ENCODE measurements at regions not wholly inside any gene's neighbourhood (a gene's known extent, or its start where the extent isn't known, plus 50 kb on each side); places are given as distances from the start of the nearest gene placed in this dataset.
A peak's percentile ranks its signal among the peaks of the same experiment; 100 is the strongest.
"Not testable (repeated sequence)": the region's sequence is repeated elsewhere in the genome, so short reads cannot be mapped to it uniquely, and the experiment has no call there.

- no peak overlapping the region for H3K27ac Mint-ChIP-seq
- no peak overlapping the region for H3K4me3 Mint-ChIP-seq
- no peaks in the 10 kb centered on the region for H3K27me3 Mint-ChIP-seq
- no peaks in the 10 kb centered on the region for H3K36me3 Mint-ChIP-seq
- DNase-seq (no peak), ATAC-seq (ENCODE audit: low read depth in 2 of 2) (no peak)
- peaks cover 4 to 11% (median 10%) of the 10 kb centered on the region in 3 donors for H3K4me1 Mint-ChIP-seq
- no peaks in the 10 kb centered on the region for H3K9me3 Mint-ChIP-seq
Measured at GRCh38 chr13:23965346-23965745, 68.0 kb upstream of the C1QTNF9B start.

GRCh38 chr13:23966221-23966690 is 69.0 kb upstream of the C1QTNF9B start:
- H3K4me1 Mint-ChIP-seq: peaks cover 4 to 11% (median 10%) of the 10 kb centered on the region in 3 donors
- ATAC-seq (ENCODE audit: low read depth in 2 of 2) (no peak), DNase-seq (no peak)
- peak overlapping the region in 1 of 8 donors; percentile 35 for H3K4me3 Mint-ChIP-seq
- no peaks in the 10 kb centered on the region for H3K36me3 Mint-ChIP-seq
- no peaks in the 10 kb centered on the region for H3K9me3 Mint-ChIP-seq
- peak overlapping the region in 2 of 6 donors; percentile 35 to 36 for H3K27ac Mint-ChIP-seq
- peaks cover 0 to 4% (median 0%) of the 10 kb centered on the region in 3 donors for H3K27me3 Mint-ChIP-seq

DNA sequence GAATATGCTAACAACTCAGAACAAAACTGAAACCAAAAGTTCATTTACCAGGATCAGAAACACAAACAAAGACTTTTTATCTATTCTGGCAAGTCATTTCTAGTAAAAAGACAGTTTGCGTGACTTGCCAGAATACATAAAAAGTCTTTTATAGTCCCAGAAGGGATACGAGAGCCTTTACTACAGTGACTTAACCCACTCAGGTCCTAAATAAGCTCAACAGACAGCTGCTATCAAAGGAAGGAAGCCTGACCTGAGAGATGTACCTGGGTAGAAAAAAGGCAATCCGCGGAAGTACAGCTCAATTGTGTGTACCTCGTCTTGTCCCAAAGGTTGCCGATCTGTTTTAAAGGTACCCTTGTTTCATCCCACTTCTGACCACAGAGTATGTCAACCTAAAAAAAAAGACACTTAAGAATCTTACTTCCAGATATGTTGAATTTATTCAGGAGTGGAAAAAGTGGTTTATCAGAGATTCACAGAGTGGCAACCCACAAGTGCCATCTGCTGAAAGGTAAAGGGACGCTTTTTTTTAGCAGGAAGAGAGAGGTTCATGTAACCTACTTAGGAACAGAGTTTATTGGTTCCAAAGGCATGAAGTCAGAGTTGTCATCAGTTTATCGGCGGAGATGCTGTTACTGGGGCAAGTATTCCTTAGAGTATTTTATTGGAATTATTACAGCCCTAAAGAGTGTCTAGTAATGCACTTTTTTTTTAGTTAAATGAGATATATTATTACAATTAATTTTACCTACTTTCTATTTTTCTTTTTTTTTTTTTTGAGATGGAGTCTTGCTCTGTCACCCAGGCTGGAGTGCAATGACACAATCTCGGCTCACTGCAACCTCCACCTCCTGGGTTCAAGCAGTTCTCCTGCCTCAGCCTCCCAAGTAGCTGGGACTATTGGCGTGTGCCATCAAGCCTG is 69.7 kb upstream of the C1QTNF9B start:
- Mint-ChIP-seq H3K27me3 (peaks cover 0 to 5% (median 0%) of the 10 kb centered on the region in 3 donors), H3K4me3 (peak overlapping the region in 3 of 8 donors; percentile 30 to 38 (median 35)), H3K36me3 (no peaks in the 10 kb centered on the region), H3K27ac (peak overlapping the region in 3 of 6 donors; percentile 19 to 36 (median 34)), H3K4me1 (peaks cover 4 to 11% (median 10%) of the 10 kb centered on the region in 3 donors), H3K9me3 (no peaks in the 10 kb centered on the region)
- DNase-seq (no peak), ATAC-seq (ENCODE audit: low read depth in 2 of 2) (no peak)

- not testable (repeated sequence) for H3K9me3 Mint-ChIP-seq; H3K27ac Mint-ChIP-seq; H3K36me3 Mint-ChIP-seq; DNase-seq; ATAC-seq (ENCODE audit: low read depth in 2 of 2); H3K4me3 Mint-ChIP-seq; H3K27me3 Mint-ChIP-seq
- peaks cover 4 to 11% (median 10%) of the 10 kb centered on the region in 3 donors for H3K4me1 Mint-ChIP-seq
Measured at GRCh38 chr13:23967792-23968191, 70.5 kb upstream of the C1QTNF9B start.

DNA sequence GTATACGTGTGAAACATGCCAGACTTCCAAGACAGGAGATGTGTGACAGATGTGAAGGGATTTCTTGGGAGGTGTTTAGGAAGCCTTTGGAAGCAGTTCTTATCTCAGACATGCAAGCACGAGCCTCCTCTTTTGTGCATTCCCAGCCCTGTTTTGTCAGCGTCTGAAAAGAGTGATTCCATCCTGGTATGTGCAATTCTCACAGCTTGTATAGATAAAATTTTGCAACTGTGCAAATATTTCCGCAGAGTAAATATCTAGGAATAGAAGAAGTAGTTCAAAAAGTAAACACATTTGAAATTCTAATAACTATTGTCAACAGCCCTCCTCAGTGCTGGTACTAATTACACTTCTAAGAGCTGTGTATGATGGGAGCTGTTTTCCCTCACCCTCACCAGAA is 72.3 kb upstream of the C1QTNF9B start:
- Mint-ChIP-seq H3K36me3 (no peaks in the 10 kb centered on the region), H3K27ac (no peak overlapping the region), H3K4me3 (no peak overlapping the region), H3K4me1 (peaks cover 4 to 11% (median 10%) of the 10 kb centered on the region in 3 donors), H3K9me3 (peaks cover 0 to 7% (median 0%) of the 10 kb centered on the region in 7 donors), H3K27me3 (peaks cover 0 to 5% (median 0%) of the 10 kb centered on the region in 3 donors)
- DNase-seq: no peak
- ATAC-seq (ENCODE audit: low read depth in 2 of 2): no peak

DNA sequence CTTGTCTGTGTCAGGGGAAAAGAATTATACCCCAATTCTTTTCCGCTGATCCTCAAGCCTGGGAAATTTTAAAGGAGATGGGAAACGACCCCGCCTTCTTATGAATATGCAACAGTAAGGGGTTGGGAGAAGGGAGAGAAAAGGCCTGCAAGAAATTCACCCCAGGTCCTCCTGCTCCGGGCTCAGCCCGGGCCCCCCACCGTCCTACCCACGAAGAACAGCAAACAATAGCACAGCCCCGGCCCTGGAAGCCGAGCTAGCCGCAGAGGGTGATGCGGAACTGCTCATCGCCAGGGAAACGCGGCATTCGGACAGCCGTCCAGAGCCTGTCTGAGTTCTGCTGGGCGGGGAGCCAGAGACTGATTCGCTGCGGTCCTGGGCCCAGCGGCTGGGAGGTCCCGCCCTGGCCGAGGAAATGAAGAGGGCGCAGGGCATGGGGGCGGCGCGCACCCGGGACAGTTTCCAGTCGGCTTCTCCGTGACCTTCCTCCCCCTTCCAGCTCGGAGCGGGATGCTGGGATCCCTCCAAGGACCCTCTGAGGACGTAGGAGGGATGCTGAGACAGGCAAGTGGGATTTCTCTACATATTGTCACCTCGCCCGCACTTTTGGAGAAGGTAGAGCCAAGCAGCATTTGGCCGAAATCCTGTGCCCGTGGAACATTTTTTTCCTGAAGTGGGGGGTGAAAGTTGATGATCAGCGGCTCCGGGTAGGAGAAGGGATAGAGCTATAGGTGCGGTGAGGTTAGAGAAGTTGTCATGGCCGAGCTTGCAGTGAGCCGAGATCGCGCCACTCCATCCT is 82.3 kb upstream of the C1QTNF9B start:
- H3K36me3 Mint-ChIP-seq: no peaks in the 10 kb centered on the region
- H3K4me3 Mint-ChIP-seq: peak overlapping the region; percentile 68 to 92 (median 88)
- peak; percentile 6 for DNase-seq
- peaks cover 0 to 3% (median 0%) of the 10 kb centered on the region in 7 donors for H3K9me3 Mint-ChIP-seq
- peak overlapping the region; percentile 39 to 97 (median 82) for H3K27ac Mint-ChIP-seq
- peaks cover 38 to 49% (median 42%) of the 10 kb centered on the region in 3 donors for H3K27me3 Mint-ChIP-seq
- H3K4me1 Mint-ChIP-seq: peaks cover 11 to 16% (median 11%) of the 10 kb centered on the region in 3 donors
- ATAC-seq (ENCODE audit: low read depth in 2 of 2): peak; percentile 21 to 29

DNA sequence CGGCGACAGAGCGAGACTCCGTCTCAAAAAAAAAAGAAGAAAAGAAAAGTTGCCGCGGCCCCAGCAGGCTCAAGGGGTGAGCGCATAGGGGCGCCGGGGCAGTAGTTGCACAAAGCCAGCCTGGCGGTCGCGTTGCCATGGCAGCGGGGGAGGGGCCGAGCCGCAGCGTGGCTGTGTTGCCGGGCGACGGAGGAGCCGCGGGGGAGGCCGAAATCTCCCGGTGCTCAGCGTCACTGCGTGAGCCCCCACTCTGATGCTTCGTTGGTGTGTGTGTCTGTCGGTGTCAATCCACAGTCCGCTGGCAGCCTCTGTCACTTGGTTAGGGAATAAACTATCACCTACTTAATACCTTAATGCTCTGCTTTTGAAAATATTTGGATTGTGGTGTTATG is 82.9 kb upstream of the C1QTNF9B start:
- Mint-ChIP-seq H3K27ac (peak overlapping the region; percentile 13 to 97 (median 82)), H3K9me3 (peaks cover 0 to 3% (median 0%) of the 10 kb centered on the region in 7 donors)
- ATAC-seq (ENCODE audit: low read depth in 2 of 2): peak; percentile 92 to 94

GRCh38 chr13:23983671-23984070 is 86.4 kb upstream of the C1QTNF9B start:
- H3K4me1 Mint-ChIP-seq: peaks cover 11 to 16% (median 11%) of the 10 kb centered on the region in 3 donors
- no peak for ATAC-seq (ENCODE audit: low read depth in 2 of 2)
- H3K27ac Mint-ChIP-seq: no peak overlapping the region
- H3K4me3 Mint-ChIP-seq: no peak overlapping the region
- peaks cover 40 to 61% (median 53%) of the 10 kb centered on the region in 3 donors for H3K27me3 Mint-ChIP-seq
- peaks cover 0 to 3% (median 0%) of the 10 kb centered on the region in 7 donors for H3K9me3 Mint-ChIP-seq
- H3K36me3 Mint-ChIP-seq: no peaks in the 10 kb centered on the region
- DNase-seq: no peak

More for the DNA sequence above, 82.9 kb upstream of the C1QTNF9B start:
- Mint-ChIP-seq H3K4me3 (peak overlapping the region; percentile 68 to 92 (median 88)), H3K4me1 (peaks cover 11 to 16% (median 11%) of the 10 kb centered on the region in 3 donors), H3K27me3 (peaks cover 38 to 53% (median 43%) of the 10 kb centered on the region in 3 donors), H3K36me3 (no peaks in the 10 kb centered on the region)
- peak; percentile 75 for DNase-seq

DNA sequence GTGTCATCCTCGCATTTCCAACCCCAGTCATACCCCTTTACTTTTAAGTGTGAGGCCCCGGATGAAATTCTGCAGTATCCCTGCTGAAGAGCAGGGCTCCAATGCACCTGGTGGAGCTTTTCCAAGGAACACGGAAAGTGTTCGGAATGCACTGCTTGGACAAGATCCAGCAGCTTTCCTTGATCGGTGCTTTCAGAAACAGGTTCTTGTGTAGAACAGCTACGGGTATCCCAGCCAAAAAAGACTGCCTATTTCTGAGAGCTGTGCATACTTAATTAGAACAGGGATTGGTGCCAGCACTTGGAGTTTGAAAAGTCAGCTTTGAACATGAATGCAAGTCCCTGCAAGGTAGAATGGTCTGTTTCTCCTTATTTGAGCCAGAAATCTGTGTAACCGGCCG is 87.2 kb upstream of the C1QTNF9B start:
- ATAC-seq (ENCODE audit: low read depth in 2 of 2) (no peak), DNase-seq (no peak)
- Mint-ChIP-seq H3K27me3 (peaks cover 32 to 61% (median 50%) of the 10 kb centered on the region in 3 donors), H3K27ac (no peak overlapping the region), H3K4me1 (peaks cover 6 to 10% (median 7%) of the 10 kb centered on the region in 3 donors), H3K9me3 (peaks cover 0 to 3% (median 0%) of the 10 kb centered on the region in 7 donors), H3K4me3 (no peak overlapping the region), H3K36me3 (no peaks in the 10 kb centered on the region)

DNA sequence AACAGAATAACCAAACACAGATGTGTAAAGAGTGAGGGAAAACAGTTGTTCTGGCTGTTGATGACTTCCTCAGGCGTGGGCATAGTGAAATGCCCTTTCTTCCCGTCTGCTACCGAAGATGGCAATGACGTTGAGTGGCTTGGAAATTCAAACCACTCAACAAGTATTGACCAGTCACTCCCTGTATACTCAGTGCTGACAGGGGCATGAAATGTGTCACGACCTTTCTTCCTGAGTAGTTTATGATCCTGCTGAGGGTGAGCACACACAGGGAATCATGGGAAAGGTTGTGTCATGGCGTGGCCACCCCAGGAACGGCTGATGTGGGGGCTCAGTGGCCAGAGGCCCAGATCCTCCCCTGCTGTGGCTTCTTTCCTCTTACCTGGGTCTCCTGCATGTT is 87.8 kb upstream of the C1QTNF9B start:
- no peak for ATAC-seq (ENCODE audit: low read depth in 2 of 2)
- Mint-ChIP-seq H3K9me3 (peaks cover 0 to 3% (median 0%) of the 10 kb centered on the region in 7 donors), H3K27me3 (peaks cover 29 to 61% (median 49%) of the 10 kb centered on the region in 3 donors), H3K4me3 (no peak overlapping the region), H3K36me3 (no peaks in the 10 kb centered on the region), H3K27ac (no peak overlapping the region), H3K4me1 (peaks cover 1 to 4% (median 2%) of the 10 kb centered on the region in 3 donors)
- DNase-seq: no peak

GRCh38 chr13:23985839-23986238 is 88.5 kb upstream of the C1QTNF9B start:
- Mint-ChIP-seq H3K4me1 (no peaks in the 10 kb centered on the region), H3K27me3 (peaks cover 28 to 64% (median 52%) of the 10 kb centered on the region in 3 donors), H3K9me3 (peaks cover 0 to 3% (median 0%) of the 10 kb centered on the region in 7 donors), H3K27ac (no peak overlapping the region), H3K4me3 (no peak overlapping the region), H3K36me3 (no peaks in the 10 kb centered on the region)
- DNase-seq (no peak), ATAC-seq (ENCODE audit: low read depth in 2 of 2) (no peak)

DNA sequence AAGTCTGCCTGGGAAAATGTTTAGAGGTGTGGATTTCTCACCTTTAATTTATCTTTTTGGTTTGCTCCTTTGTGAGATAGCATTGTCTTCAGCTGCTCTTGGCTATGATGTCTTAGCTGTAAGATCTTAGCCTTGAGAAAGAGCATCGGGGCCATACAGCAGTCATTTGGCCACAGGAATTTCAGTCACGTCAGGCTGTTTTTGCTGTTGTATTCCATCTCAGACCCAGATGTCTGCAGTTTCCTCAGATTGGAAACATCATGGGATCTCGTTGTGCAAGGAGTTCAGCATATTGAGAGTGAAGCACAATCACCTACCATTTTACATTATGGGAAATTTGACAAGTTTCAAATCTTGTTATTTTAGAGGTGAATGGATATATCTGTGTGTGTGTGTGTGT is 89.3 kb upstream of the C1QTNF9B start:
- no peak for ATAC-seq (ENCODE audit: low read depth in 2 of 2)
- H3K9me3 Mint-ChIP-seq: peaks cover 0 to 3% (median 0%) of the 10 kb centered on the region in 7 donors

GRCh38 chr13:23987331-23987894 is 90.1 kb upstream of the C1QTNF9B start:
- no peak for ATAC-seq (ENCODE audit: low read depth in 2 of 2)
- no peak for DNase-seq
- no peak overlapping the region for H3K4me3 Mint-ChIP-seq
- peaks cover 29 to 77% (median 59%) of the 10 kb centered on the region in 3 donors for H3K27me3 Mint-ChIP-seq
- H3K4me1 Mint-ChIP-seq: no peaks in the 10 kb centered on the region
- no peaks in the 10 kb centered on the region for H3K36me3 Mint-ChIP-seq
- peaks cover 0 to 3% (median 0%) of the 10 kb centered on the region in 7 donors for H3K9me3 Mint-ChIP-seq
- H3K27ac Mint-ChIP-seq: no peak overlapping the region

More for the DNA sequence above, 89.3 kb upstream of the C1QTNF9B start:
- Mint-ChIP-seq H3K27ac (no peak overlapping the region), H3K4me3 (no peak overlapping the region), H3K4me1 (no peaks in the 10 kb centered on the region), H3K27me3 (peaks cover 29 to 72% (median 55%) of the 10 kb centered on the region in 3 donors), H3K36me3 (no peaks in the 10 kb centered on the region)
- no peak for DNase-seq

All from naive B cell (primary cell).